Epithelial cell of esophagus (primary cell): ENCODE measurements at regions not wholly inside any gene's neighbourhood (a gene's known extent, or its start where the extent isn't known, plus 50 kb on each side); places are given as distances from the start of the nearest gene placed in this dataset.

Experiments used
- DNase-seq: peaks from one replicate; pipeline ENCODE4 v3.0.0; 2010; ENCODE audit warnings: low read depth
- H3K4me3 ChIP-seq: 2 replicates; pipeline ENCODE4 v1.5.1; 2011; ENCODE audit warnings: mild to moderate bottlenecking, low read length, control low read depth
- CTCF ChIP-seq: IDR thresholded peaks from 2 replicates; pipeline ENCODE4 v1.5.1; 2011; ENCODE audit warnings: low read depth, mild to moderate bottlenecking, low read length, control low read depth, inconsistent platforms; ENCODE audit not compliant: insufficient read depth; ENCODE audit errors: missing control alignments

GRCh38 chr1:222953585-222953984, 138.7 kb downstream of the DISP1 start:
- H3K4me3 ChIP-seq: no peak overlapping the region
- TF ChIP-seq CTCF: no peak
- DNase-seq: no peak

- no peak for TF ChIP-seq CTCF
- H3K4me3 ChIP-seq: no peak overlapping the region
- DNase-seq: no peak
These were observed 141.1 kb downstream of the DISP1 start for GRCh38 chr1:222955964-222956363.

- TF ChIP-seq CTCF: no peak
- no peak for DNase-seq
- H3K4me3 ChIP-seq: no peak overlapping the region
These were observed 141.8 kb downstream of the DISP1 start for GRCh38 chr1:222956601-222957000.

- no peak for DNase-seq
- H3K4me3 ChIP-seq: no peak overlapping the region
- no peak for TF ChIP-seq CTCF
These were observed 152.8 kb downstream of the DISP1 start for GRCh38 chr1:222967466-222968240.

- no peak for DNase-seq
- H3K4me3 ChIP-seq: no peak overlapping the region
- TF ChIP-seq CTCF: no peak
These were observed 155.2 kb downstream of the DISP1 start for GRCh38 chr1:222970040-222970439.

- H3K4me3 ChIP-seq: no peak overlapping the region
- TF ChIP-seq CTCF: no peak
- no peak for DNase-seq
These were observed 155.9 kb downstream of the DISP1 start for GRCh38 chr1:222970711-222971110.

GRCh38 chr1:222971146-222971545, 156.3 kb downstream of the DISP1 start:
- no peak for TF ChIP-seq CTCF
- H3K4me3 ChIP-seq: no peak overlapping the region
- no peak for DNase-seq
